ENCODE measurements at regions not wholly inside any gene's neighbourhood (a gene's known extent, or its start where the extent isn't known, plus 50 kb on each side); places are given as distances from the start of the nearest gene placed in this dataset.

GRCh38 chr11:8784954-8785353 is 102.4 kb downstream of the RPL27A start:
- DNase-seq (ENCODE audit: low spot score in 2 of 2), result no peak
- no peak for ATAC-seq
- H3K27ac Mint-ChIP-seq, result no peak overlapping the region
- H3K36me3 Mint-ChIP-seq, result no peaks in the 10 kb centered on the region
- no peaks in the 10 kb centered on the region for H3K9me3 Mint-ChIP-seq
- H3K4me3 Mint-ChIP-seq, result no peak overlapping the region
- H3K4me1 Mint-ChIP-seq, result no peaks in the 10 kb centered on the region

- no peak overlapping the region for H3K27ac Mint-ChIP-seq
- H3K36me3 Mint-ChIP-seq, result no peaks in the 10 kb centered on the region
These were observed 102.9 kb downstream of the RPL27A start for GRCh38 chr11:8785457-8785856.

GRCh38 chr11:8785998-8786397 is 103.4 kb downstream of the RPL27A start:
- Mint-ChIP-seq H3K27ac (no peak overlapping the region), H3K9me3 (no peaks in the 10 kb centered on the region), H3K36me3 (no peaks in the 10 kb centered on the region), H3K4me1 (no peaks in the 10 kb centered on the region), H3K4me3 (no peak overlapping the region)
- DNase-seq (ENCODE audit: low spot score in 2 of 2) (no peak), ATAC-seq (no peak)

More at GRCh38 chr11:8785457-8785856, 102.9 kb downstream of the RPL27A start:
- H3K4me3 Mint-ChIP-seq, result no peak overlapping the region
- ATAC-seq (no peak), DNase-seq (ENCODE audit: low spot score in 2 of 2) (no peak)
- H3K4me1 Mint-ChIP-seq, result no peaks in the 10 kb centered on the region
- H3K9me3 Mint-ChIP-seq, result no peaks in the 10 kb centered on the region

- Mint-ChIP-seq H3K27ac (no peak overlapping the region), H3K4me1 (no peaks in the 10 kb centered on the region), H3K9me3 (no peaks in the 10 kb centered on the region), H3K4me3 (no peak overlapping the region), H3K36me3 (no peaks in the 10 kb centered on the region)
- DNase-seq (ENCODE audit: low spot score in 2 of 2) (no peak), ATAC-seq (no peak)
These were observed 104.3 kb downstream of the RPL27A start for GRCh38 chr11:8786933-8787332.

GRCh38 chr11:8787372-8787771 is 104.8 kb downstream of the RPL27A start:
- DNase-seq (ENCODE audit: low spot score in 2 of 2), result no peak
- Mint-ChIP-seq H3K4me3 (no peak overlapping the region), H3K4me1 (no peaks in the 10 kb centered on the region), H3K27ac (no peak overlapping the region), H3K36me3 (no peaks in the 10 kb centered on the region), H3K9me3 (no peaks in the 10 kb centered on the region)
- no peak for ATAC-seq

GRCh38 chr11:8788616-8789015 is 106.0 kb downstream of the RPL27A start:
- no peak overlapping the region for H3K4me3 Mint-ChIP-seq
- H3K9me3 Mint-ChIP-seq, result no peaks in the 10 kb centered on the region
- ATAC-seq (no peak), DNase-seq (ENCODE audit: low spot score in 2 of 2) (no peak)
- H3K36me3 Mint-ChIP-seq, result no peaks in the 10 kb centered on the region
- no peak overlapping the region for H3K27ac Mint-ChIP-seq
- no peaks in the 10 kb centered on the region for H3K4me1 Mint-ChIP-seq

- no peak overlapping the region for H3K4me3 Mint-ChIP-seq
- DNase-seq (ENCODE audit: low spot score in 2 of 2) (no peak), ATAC-seq (no peak)
- H3K9me3 Mint-ChIP-seq, result no peaks in the 10 kb centered on the region
- H3K36me3 Mint-ChIP-seq, result no peaks in the 10 kb centered on the region
- H3K27ac Mint-ChIP-seq, result no peak overlapping the region
- H3K4me1 Mint-ChIP-seq, result no peaks in the 10 kb centered on the region
These were observed 107.3 kb downstream of the RPL27A start for GRCh38 chr11:8789864-8790263.

- Mint-ChIP-seq H3K9me3 (no peaks in the 10 kb centered on the region), H3K4me1 (no peaks in the 10 kb centered on the region), H3K27ac (no peak overlapping the region), H3K36me3 (no peaks in the 10 kb centered on the region), H3K4me3 (no peak overlapping the region)
- DNase-seq (ENCODE audit: low spot score in 2 of 2), result no peak
- no peak for ATAC-seq
These were observed 108.4 kb downstream of the RPL27A start for GRCh38 chr11:8790968-8791367.

- ATAC-seq (no peak), DNase-seq (ENCODE audit: low spot score in 2 of 2) (no peak)
- no peak overlapping the region for H3K27ac Mint-ChIP-seq
- no peaks in the 10 kb centered on the region for H3K9me3 Mint-ChIP-seq
- H3K4me3 Mint-ChIP-seq, result no peak overlapping the region
- no peaks in the 10 kb centered on the region for H3K36me3 Mint-ChIP-seq
- no peaks in the 10 kb centered on the region for H3K4me1 Mint-ChIP-seq
These were observed 110.1 kb downstream of the RPL27A start for GRCh38 chr11:8792710-8793109.

- Mint-ChIP-seq H3K9me3 (no peaks in the 10 kb centered on the region), H3K36me3 (no peaks in the 10 kb centered on the region), H3K4me1 (no peaks in the 10 kb centered on the region), H3K4me3 (no peak overlapping the region), H3K27ac (no peak overlapping the region)
- DNase-seq (ENCODE audit: low spot score in 2 of 2) (no peak), ATAC-seq (no peak)
These were observed 110.7 kb downstream of the RPL27A start for GRCh38 chr11:8793114-8793777.

- Mint-ChIP-seq H3K4me1 (no peaks in the 10 kb centered on the region), H3K9me3 (no peaks in the 10 kb centered on the region), H3K27ac (no peak overlapping the region), H3K36me3 (no peaks in the 10 kb centered on the region), H3K4me3 (no peak overlapping the region)
- DNase-seq (ENCODE audit: low spot score in 2 of 2) (no peak), ATAC-seq (no peak)
These were observed 111.5 kb downstream of the RPL27A start for GRCh38 chr11:8794126-8794525.

GRCh38 chr11:8794677-8795103 is 112.1 kb downstream of the RPL27A start:
- no peak overlapping the region for H3K27ac Mint-ChIP-seq

GRCh38 chr11:8796941-8797340 is 114.0 kb upstream of the AKIP1 start:
- H3K4me1 Mint-ChIP-seq, result no peaks in the 10 kb centered on the region
- H3K36me3 Mint-ChIP-seq, result no peaks in the 10 kb centered on the region
- DNase-seq (ENCODE audit: low spot score in 2 of 2) (no peak), ATAC-seq (no peak)
- no peaks in the 10 kb centered on the region for H3K9me3 Mint-ChIP-seq
- no peak overlapping the region for H3K27ac Mint-ChIP-seq
- no peak overlapping the region for H3K4me3 Mint-ChIP-seq

More at GRCh38 chr11:8794677-8795103, 112.1 kb downstream of the RPL27A start:
- ATAC-seq (peak; percentile 21), DNase-seq (ENCODE audit: low spot score in 2 of 2) (no peak)
- H3K9me3 Mint-ChIP-seq, result no peaks in the 10 kb centered on the region
- no peak overlapping the region for H3K4me3 Mint-ChIP-seq
- H3K4me1 Mint-ChIP-seq, result no peaks in the 10 kb centered on the region
- no peaks in the 10 kb centered on the region for H3K36me3 Mint-ChIP-seq

GRCh38 chr11:8799273-8799672 is 111.7 kb upstream of the AKIP1 start:
- DNase-seq (ENCODE audit: low spot score in 2 of 2), result no peak
- Mint-ChIP-seq H3K4me3 (no peak overlapping the region), H3K27ac (no peak overlapping the region), H3K9me3 (no peaks in the 10 kb centered on the region), H3K4me1 (no peaks in the 10 kb centered on the region), H3K36me3 (no peaks in the 10 kb centered on the region)
- ATAC-seq, result no peak

- no peaks in the 10 kb centered on the region for H3K9me3 Mint-ChIP-seq
- no peaks in the 10 kb centered on the region for H3K36me3 Mint-ChIP-seq
- no peak overlapping the region for H3K4me3 Mint-ChIP-seq
- ATAC-seq (no peak), DNase-seq (ENCODE audit: low spot score in 2 of 2) (no peak)
- H3K27ac Mint-ChIP-seq, result no peak overlapping the region
- no peaks in the 10 kb centered on the region for H3K4me1 Mint-ChIP-seq
These were observed 110.4 kb upstream of the AKIP1 start for GRCh38 chr11:8800520-8801110.

- DNase-seq (ENCODE audit: low spot score in 2 of 2), result no peak
- Mint-ChIP-seq H3K4me3 (no peak overlapping the region), H3K27ac (no peak overlapping the region), H3K9me3 (no peaks in the 10 kb centered on the region), H3K4me1 (no peaks in the 10 kb centered on the region), H3K36me3 (no peaks in the 10 kb centered on the region)
- ATAC-seq, result no peak
These were observed 109.9 kb upstream of the AKIP1 start for GRCh38 chr11:8801121-8801520.
